HG02571 (cell line): ENCODE measurements at regions not wholly inside any gene's neighbourhood (a gene's known extent, or its start where the extent isn't known, plus 50 kb on each side); places are given as distances from the start of the nearest gene placed in this dataset.

Source experiments
- ATAC-seq: cut with Tn5 transposase; IDR thresholded peaks from one replicate; pipeline ENCODE4 v1.9.1; 2021; ENCODE audit warnings: mild to moderate bottlenecking, moderate library complexity; ENCODE audit not compliant: unreplicated experiment

GRCh38 chr15:70314688-70315087 is 217.0 kb upstream of the TLE3 start:
- ATAC-seq: no peak

- no peak for ATAC-seq
Measured at GRCh38 chr15:70314018-70314354, 216.3 kb upstream of the TLE3 start.

- no peak for ATAC-seq
Measured at GRCh38 chr15:70313099-70314017, 215.6 kb upstream of the TLE3 start.

GRCh38 chr15:70311821-70312220 is 214.1 kb upstream of the TLE3 start:
- ATAC-seq: no peak

- ATAC-seq: no peak
Measured at GRCh38 chr15:70309716-70310115, 212.0 kb upstream of the TLE3 start.

- ATAC-seq: no peak
Measured at GRCh38 chr15:70308735-70309434, 211.2 kb upstream of the TLE3 start.

- no peak for ATAC-seq
Measured at GRCh38 chr15:70308011-70308734, 210.5 kb upstream of the TLE3 start.

GRCh38 chr15:70306582-70306981 is 208.9 kb upstream of the TLE3 start:
- no peak for ATAC-seq

- ATAC-seq: no peak
Measured at GRCh38 chr15:70306081-70306480, 208.4 kb upstream of the TLE3 start.

GRCh38 chr15:70303981-70304380 is 206.3 kb upstream of the TLE3 start:
- no peak for ATAC-seq

- ATAC-seq: no peak
Measured at GRCh38 chr15:70302360-70302759, 204.6 kb upstream of the TLE3 start.

- ATAC-seq: no peak
Measured at GRCh38 chr15:70301396-70301795, 203.7 kb upstream of the TLE3 start.

- ATAC-seq: peak; percentile 97
Measured at GRCh38 chr15:70299931-70300869, 202.5 kb upstream of the TLE3 start.

- no peak for ATAC-seq
Measured at GRCh38 chr15:70297465-70298058, 199.8 kb upstream of the TLE3 start.

GRCh38 chr15:70294731-70295305 is 197.1 kb upstream of the TLE3 start:
- ATAC-seq: no peak

GRCh38 chr15:70293591-70294470 is 196.1 kb upstream of the TLE3 start:
- no peak for ATAC-seq

- ATAC-seq: no peak
Measured at GRCh38 chr15:70293138-70293537, 195.4 kb upstream of the TLE3 start.

GRCh38 chr15:70292076-70292760 is 194.5 kb upstream of the TLE3 start:
- no peak for ATAC-seq
